ENCODE measurements at regions not wholly inside any gene's neighbourhood (a gene's known extent, or its start where the extent isn't known, plus 50 kb on each side); places are given as distances from the start of the nearest gene placed in this dataset.

- Histone ChIP-seq H3K27me3 (no peaks in the 10 kb centered on the region), H3K4me1 (no peaks in the 10 kb centered on the region), H3K36me3 (no peaks in the 10 kb centered on the region), H3K4me3 (no peak overlapping the region), H3K9me3 (no peaks in the 10 kb centered on the region), H3K27ac (peak overlapping the region in 2 of 4 donors; percentile 24 to 70)
- DNase-seq: no peak
- TF ChIP-seq POLR2A (IDR thresholded peaks at IDR 0.05): no peak
- TF ChIP-seq CTCF (IDR thresholded peaks at IDR 0.05): no peak
- no peak for TF ChIP-seq EP300 (IDR thresholded peaks at IDR 0.05)
- no peak for TF ChIP-seq POLR2AphosphoS5 (IDR thresholded peaks at IDR 0.05)
- no peak for ATAC-seq (ENCODE audit: low FRiP score in 2 of 2)
These were observed 276.3 kb upstream of the ZSWIM2 start for GRCh38 chr2:187125318-187125717.

GRCh38 chr2:187124529-187124928 is 275.6 kb upstream of the ZSWIM2 start:
- ATAC-seq (ENCODE audit: low FRiP score in 2 of 2): peak in 1 of 2 donors; percentile 78
- no peak for DNase-seq
- Histone ChIP-seq H3K4me1 (no peaks in the 10 kb centered on the region), H3K9me3 (no peaks in the 10 kb centered on the region), H3K4me3 (no peak overlapping the region), H3K27ac (peak overlapping the region in 1 of 4 donors; percentile 70), H3K27me3 (no peaks in the 10 kb centered on the region), H3K36me3 (no peaks in the 10 kb centered on the region)
- WGBS, 2 donors: 47 to 61% methylated on average over 3 of the region's 3 CpGs
- no peak for TF ChIP-seq EP300 (IDR thresholded peaks at IDR 0.05)
- no peak for TF ChIP-seq POLR2A (IDR thresholded peaks at IDR 0.05)
- no peak for TF ChIP-seq POLR2AphosphoS5 (IDR thresholded peaks at IDR 0.05)
- no peak for TF ChIP-seq CTCF (IDR thresholded peaks at IDR 0.05)

GRCh38 chr2:187118331-187119099 is 269.5 kb upstream of the ZSWIM2 start:
- WGBS, 2 donors: 71 to 75% methylated on average over 10 of the region's 10 CpGs
- ATAC-seq (ENCODE audit: low FRiP score in 2 of 2): no peak

GRCh38 chr2:187117483-187117882 is 268.5 kb upstream of the ZSWIM2 start:
- Histone ChIP-seq H3K27me3 (no peaks in the 10 kb centered on the region), H3K4me1 (no peaks in the 10 kb centered on the region), H3K27ac (peak overlapping the region in 1 of 4 donors; percentile 9), H3K9me3 (no peaks in the 10 kb centered on the region), H3K36me3 (no peaks in the 10 kb centered on the region), H3K4me3 (no peak overlapping the region)
- DNase-seq: no peak
- TF ChIP-seq POLR2A (IDR thresholded peaks at IDR 0.05) (no peak), CTCF (IDR thresholded peaks at IDR 0.05) (no peak), POLR2AphosphoS5 (IDR thresholded peaks at IDR 0.05) (no peak), EP300 (IDR thresholded peaks at IDR 0.05) (no peak)
- 77 to 100% methylated on average over 1 of the region's 1 CpG for WGBS, 2 donors
- ATAC-seq (ENCODE audit: low FRiP score in 2 of 2): peak in 1 of 2 donors; percentile 21

More at GRCh38 chr2:187118331-187119099, 269.5 kb upstream of the ZSWIM2 start:
- H3K4me3 ChIP-seq: no peak overlapping the region
- TF ChIP-seq POLR2AphosphoS5 (IDR thresholded peaks at IDR 0.05): no peak
- no peak for TF ChIP-seq CTCF (IDR thresholded peaks at IDR 0.05)
- TF ChIP-seq POLR2A (IDR thresholded peaks at IDR 0.05): no peak
- TF ChIP-seq EP300 (IDR thresholded peaks at IDR 0.05): no peak
- no peak for DNase-seq
- H3K4me1 ChIP-seq: no peaks in the 10 kb centered on the region
- H3K27me3 ChIP-seq: no peaks in the 10 kb centered on the region
- peak overlapping the region in 1 of 4 donors; percentile 9 for H3K27ac ChIP-seq
- no peaks in the 10 kb centered on the region for H3K9me3 ChIP-seq
- H3K36me3 ChIP-seq: no peaks in the 10 kb centered on the region

GRCh38 chr2:187115627-187116026 is 266.7 kb upstream of the ZSWIM2 start:
- no peaks in the 10 kb centered on the region for H3K36me3 ChIP-seq
- H3K9me3 ChIP-seq: no peaks in the 10 kb centered on the region
- no peaks in the 10 kb centered on the region for H3K27me3 ChIP-seq
- H3K4me1 ChIP-seq: no peaks in the 10 kb centered on the region
- 62 to 76% methylated on average over 1 of the region's 1 CpG for WGBS, 2 donors
- H3K27ac ChIP-seq: no peak overlapping the region
- DNase-seq (no peak), ATAC-seq (ENCODE audit: low FRiP score in 2 of 2) (no peak)
- TF ChIP-seq CTCF (IDR thresholded peaks at IDR 0.05): no peak
- TF ChIP-seq POLR2A (IDR thresholded peaks at IDR 0.05): no peak
- TF ChIP-seq POLR2AphosphoS5 (IDR thresholded peaks at IDR 0.05): no peak
- TF ChIP-seq EP300 (IDR thresholded peaks at IDR 0.05): no peak
- no peak overlapping the region for H3K4me3 ChIP-seq

All from upper lobe of left lung (tissue), 6 donors.